ENCODE measurements at regions not wholly inside any gene's neighbourhood (a gene's known extent, or its start where the extent isn't known, plus 50 kb on each side); places are given as distances from the start of the nearest gene placed in this dataset.

DNA sequence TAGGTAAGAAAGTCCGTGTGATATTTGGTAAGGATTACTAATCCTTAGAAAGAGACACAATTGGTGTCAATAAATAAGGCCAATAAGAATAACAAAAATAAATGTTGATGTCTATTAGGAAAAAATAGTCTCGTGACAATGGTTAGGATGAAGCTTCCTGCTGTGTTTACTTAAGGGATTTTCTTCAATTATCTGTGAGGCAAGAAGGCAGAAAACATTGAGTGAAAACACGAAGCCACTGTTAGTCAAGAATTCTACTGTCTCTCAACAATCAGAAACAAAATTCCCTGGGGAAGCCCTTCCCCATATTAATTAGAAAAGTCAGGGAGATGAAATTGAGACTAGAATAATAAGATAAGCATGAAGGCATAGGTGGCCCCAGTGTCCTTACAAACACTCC is 149.0 kb downstream of the SYK start:
- TF ChIP-seq POLR2AphosphoS5 (IDR thresholded peaks at IDR 0.05): no peak
- TF ChIP-seq, protein P1, sequence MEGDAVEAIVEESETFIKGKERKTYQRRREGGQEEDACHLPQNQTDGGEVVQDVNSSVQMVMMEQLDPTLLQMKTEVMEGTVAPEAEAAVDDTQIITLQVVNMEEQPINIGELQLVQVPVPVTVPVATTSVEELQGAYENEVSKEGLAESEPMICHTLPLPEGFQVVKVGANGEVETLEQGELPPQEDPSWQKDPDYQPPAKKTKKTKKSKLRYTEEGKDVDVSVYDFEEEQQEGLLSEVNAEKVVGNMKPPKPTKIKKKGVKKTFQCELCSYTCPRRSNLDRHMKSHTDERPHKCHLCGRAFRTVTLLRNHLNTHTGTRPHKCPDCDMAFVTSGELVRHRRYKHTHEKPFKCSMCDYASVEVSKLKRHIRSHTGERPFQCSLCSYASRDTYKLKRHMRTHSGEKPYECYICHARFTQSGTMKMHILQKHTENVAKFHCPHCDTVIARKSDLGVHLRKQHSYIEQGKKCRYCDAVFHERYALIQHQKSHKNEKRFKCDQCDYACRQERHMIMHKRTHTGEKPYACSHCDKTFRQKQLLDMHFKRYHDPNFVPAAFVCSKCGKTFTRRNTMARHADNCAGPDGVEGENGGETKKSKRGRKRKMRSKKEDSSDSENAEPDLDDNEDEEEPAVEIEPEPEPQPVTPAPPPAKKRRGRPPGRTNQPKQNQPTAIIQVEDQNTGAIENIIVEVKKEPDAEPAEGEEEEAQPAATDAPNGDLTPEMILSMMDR (IDR thresholded peaks at IDR 0.05): no peak

All from breast epithelium (tissue), 3 donors.